ENCODE measurements at regions not wholly inside any gene's neighbourhood (a gene's known extent, or its start where the extent isn't known, plus 50 kb on each side); places are given as distances from the start of the nearest gene placed in this dataset.

GRCh38 chr2:78707776-78708386, 317.6 kb upstream of the REG3G start:
- TF ChIP-seq REST (IDR thresholded peaks at IDR 0.05) (no peak), YY1 (IDR thresholded peaks at IDR 0.05) (no peak), CTCF (IDR thresholded peaks at IDR 0.05; ENCODE audit: low read depth, low read length, missing input control) (no peak), RAD21 (IDR thresholded peaks at IDR 0.05) (no peak), ZBTB33 (IDR thresholded peaks at IDR 0.05) (no peak), TAF1 (conservative IDR thresholded peaks at IDR 0.05) (no peak)
